ENCODE measurements at regions not wholly inside any gene's neighbourhood (a gene's known extent, or its start where the extent isn't known, plus 50 kb on each side); places are given as distances from the start of the nearest gene placed in this dataset.

DNA sequence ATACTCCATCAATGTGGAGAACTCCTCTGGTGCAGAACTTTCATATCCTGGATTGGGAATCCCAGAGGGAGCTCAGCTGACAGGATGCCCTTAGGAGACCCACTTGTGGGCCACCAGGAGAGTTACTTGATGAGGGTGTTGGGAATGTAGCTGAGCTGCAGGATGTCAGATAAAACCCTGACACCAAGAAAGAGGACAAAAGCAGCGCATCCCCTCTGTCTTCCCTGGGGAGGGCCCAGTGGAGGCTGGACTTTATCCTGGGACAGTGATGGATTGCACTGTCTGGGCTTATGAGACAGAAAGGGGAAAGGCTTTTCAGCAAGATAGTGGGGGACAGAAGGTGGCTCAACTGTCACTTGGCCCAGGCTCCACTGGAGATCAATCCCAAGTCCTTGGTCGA is 88.1 kb upstream of the BCAR3 start:
- no peak for DNase-seq (ENCODE audit: low spot score)
- in situ Hi-C loops (cut with MboI; ENCODE audit: low sequenced_read_pairs, unreplicated experiment): no loop called here
- TF ChIP-seq, protein P1, sequence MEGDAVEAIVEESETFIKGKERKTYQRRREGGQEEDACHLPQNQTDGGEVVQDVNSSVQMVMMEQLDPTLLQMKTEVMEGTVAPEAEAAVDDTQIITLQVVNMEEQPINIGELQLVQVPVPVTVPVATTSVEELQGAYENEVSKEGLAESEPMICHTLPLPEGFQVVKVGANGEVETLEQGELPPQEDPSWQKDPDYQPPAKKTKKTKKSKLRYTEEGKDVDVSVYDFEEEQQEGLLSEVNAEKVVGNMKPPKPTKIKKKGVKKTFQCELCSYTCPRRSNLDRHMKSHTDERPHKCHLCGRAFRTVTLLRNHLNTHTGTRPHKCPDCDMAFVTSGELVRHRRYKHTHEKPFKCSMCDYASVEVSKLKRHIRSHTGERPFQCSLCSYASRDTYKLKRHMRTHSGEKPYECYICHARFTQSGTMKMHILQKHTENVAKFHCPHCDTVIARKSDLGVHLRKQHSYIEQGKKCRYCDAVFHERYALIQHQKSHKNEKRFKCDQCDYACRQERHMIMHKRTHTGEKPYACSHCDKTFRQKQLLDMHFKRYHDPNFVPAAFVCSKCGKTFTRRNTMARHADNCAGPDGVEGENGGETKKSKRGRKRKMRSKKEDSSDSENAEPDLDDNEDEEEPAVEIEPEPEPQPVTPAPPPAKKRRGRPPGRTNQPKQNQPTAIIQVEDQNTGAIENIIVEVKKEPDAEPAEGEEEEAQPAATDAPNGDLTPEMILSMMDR (IDR thresholded peaks at IDR 0.05; ENCODE audit: borderline replicate concordance, control extremely low read depth, extremely low read depth, insufficient read depth, missing control alignments): no peak

DNA sequence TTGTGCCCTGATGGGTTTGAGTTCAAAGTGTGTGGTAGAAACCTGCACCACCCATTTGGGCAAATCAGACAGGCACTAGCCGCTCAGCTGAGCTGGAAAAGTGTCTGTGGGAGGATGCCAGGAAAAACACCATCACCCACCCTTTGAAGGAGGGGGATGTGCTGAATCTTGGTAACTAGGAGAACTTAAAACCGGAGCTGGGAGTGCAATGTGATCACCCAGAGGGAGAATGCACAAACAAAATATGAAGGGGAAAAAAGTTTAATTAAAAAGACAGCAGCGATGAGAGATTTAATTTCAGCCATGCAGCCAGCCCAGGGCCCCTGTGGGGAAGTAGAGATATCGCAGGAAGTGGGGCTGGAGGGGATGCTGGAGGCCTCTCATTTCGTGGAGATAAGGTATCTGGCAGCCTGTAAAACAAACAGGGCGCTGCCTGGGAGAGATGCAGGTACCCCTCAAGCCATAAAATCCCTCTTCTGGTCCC is 86.8 kb upstream of the BCAR3 start:
- DNase-seq (ENCODE audit: low spot score): no peak
- in situ Hi-C loops (cut with MboI; ENCODE audit: low sequenced_read_pairs, unreplicated experiment): no loop called here
- TF ChIP-seq, protein P1 (IDR thresholded peaks at IDR 0.05; ENCODE audit: borderline replicate concordance, control extremely low read depth, extremely low read depth, insufficient read depth, missing control alignments): no peak

DNA sequence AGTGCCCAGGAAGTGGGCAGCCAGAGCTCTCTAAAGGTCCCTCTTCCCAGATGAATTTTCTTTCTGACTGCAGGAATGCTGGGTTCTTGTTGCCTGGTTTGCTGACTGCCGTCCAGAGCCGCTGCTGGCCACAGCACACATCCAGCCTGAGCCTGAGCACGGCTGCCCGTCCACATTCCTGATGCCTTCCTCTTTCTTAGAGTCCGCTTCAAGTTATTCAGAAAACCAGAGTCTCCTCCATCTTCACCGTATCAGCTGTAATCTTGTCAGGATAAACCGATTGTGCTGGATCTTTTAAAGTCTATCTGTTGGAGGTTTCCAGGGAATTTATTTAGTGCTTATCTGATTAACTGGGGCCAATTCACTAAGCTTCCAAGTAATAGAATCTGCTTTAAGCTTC is 84.8 kb upstream of the BCAR3 start:
- in situ Hi-C loops (cut with MboI; ENCODE audit: low sequenced_read_pairs, unreplicated experiment): no loop called here
- no peak for DNase-seq (ENCODE audit: low spot score)
- TF ChIP-seq, protein P1 (IDR thresholded peaks at IDR 0.05; ENCODE audit: borderline replicate concordance, control extremely low read depth, extremely low read depth, insufficient read depth, missing control alignments): no peak

DNA sequence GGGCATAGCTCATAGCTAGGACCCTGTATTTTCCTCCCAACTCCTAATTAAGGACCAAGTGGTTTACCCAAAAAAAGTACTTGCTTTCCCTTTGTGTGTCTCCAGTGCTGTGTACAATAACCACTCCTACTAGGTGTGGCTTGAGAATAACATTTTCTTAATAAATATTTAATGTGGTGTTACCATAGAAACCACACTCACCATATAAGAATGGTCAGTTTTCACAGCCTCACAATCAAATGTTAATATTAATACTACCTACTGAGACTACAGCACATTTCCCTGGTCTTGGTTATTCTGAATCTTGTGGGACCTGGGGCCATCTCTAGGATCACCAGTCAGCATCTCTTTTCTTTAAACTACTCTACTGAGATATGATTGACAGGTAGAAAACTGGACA is 83.5 kb upstream of the BCAR3 start:
- TF ChIP-seq, protein P1 (IDR thresholded peaks at IDR 0.05; ENCODE audit: borderline replicate concordance, control extremely low read depth, extremely low read depth, insufficient read depth, missing control alignments): no peak
- in situ Hi-C loops (cut with MboI; ENCODE audit: low sequenced_read_pairs, unreplicated experiment): no loop called here
- DNase-seq (ENCODE audit: low spot score): no peak

DNA sequence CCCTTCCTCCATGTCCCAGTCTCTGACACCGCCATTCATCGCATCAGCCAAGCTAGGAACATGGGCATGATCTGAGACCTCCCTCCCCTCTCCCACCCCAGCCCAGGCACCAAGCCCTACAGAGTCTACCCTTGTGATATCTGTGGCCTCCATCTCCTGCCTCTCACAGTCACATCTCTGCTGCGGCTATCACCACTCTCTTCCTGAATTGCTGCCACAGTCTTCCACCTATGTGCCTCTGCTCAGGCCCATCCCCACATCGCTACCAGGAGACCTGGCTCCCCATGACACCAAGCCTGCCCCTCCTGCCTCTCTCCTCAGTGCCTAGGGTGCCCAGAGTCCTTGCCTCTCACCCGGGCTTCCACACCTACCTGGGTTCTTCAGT is 82.7 kb upstream of the BCAR3 start:
- in situ Hi-C loops (cut with MboI; ENCODE audit: low sequenced_read_pairs, unreplicated experiment): no loop called here
- TF ChIP-seq, protein P1 (IDR thresholded peaks at IDR 0.05; ENCODE audit: borderline replicate concordance, control extremely low read depth, extremely low read depth, insufficient read depth, missing control alignments): no peak
- no peak for DNase-seq (ENCODE audit: low spot score)

DNA sequence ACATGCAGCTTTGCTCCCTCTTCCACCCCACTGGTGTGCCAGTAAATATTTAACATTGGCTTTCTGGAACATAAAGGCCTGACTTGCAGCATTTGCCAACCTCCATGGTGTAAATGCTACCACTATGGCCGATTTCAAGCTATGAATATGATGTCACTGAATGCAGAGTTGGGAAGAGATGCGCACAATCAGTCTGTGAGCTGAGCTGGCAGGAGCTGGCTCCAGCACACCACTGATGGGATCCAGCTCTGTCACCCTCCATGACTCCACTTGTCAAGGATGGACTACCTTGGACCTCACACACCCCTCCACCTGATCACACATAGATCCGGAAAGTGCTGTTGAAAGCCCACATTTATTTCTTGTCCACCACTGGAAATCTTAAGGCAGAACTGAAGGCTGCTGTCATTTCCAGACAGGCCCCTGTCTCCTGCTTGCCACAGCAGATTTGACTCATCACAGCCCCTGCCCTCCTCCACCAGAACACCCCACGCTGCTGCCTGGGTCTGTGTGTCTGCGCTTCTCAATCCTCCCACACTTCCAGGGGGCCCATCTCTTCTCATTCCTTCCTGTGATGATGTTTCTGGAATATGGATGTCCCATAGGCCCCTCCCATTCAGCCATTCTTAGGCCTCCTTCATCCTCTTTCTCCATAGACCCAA is 82.2 kb upstream of the BCAR3 start:
- TF ChIP-seq, protein P1 (IDR thresholded peaks at IDR 0.05; ENCODE audit: borderline replicate concordance, control extremely low read depth, extremely low read depth, insufficient read depth, missing control alignments): no peak
- DNase-seq (ENCODE audit: low spot score): no peak
- in situ Hi-C loops (cut with MboI; ENCODE audit: low sequenced_read_pairs, unreplicated experiment): no loop called here

Measured in GM13976 (cell line).